AG08396 (cell line): ENCODE measurements at regions not wholly inside any gene's neighbourhood (a gene's known extent, or its start where the extent isn't known, plus 50 kb on each side); places are given as distances from the start of the nearest gene placed in this dataset.
A peak's percentile ranks its signal among the peaks of the same experiment; 100 is the strongest.
"Not testable (repeated sequence)": the region's sequence is repeated elsewhere in the genome, so short reads cannot be mapped to it uniquely, and the experiment has no call there.

Experiments
- DNase-seq: peaks from one replicate; pipeline ENCODE4 v3.0.0; 2012; ENCODE audit warnings: low spot score, mixed read lengths

- DNase-seq, result not testable (repeated sequence)
These were observed 162.8 kb upstream of the GJE1 start for GRCh38 chr6:141969768-141970415.

GRCh38 chr6:141969201-141969600 is 163.5 kb upstream of the GJE1 start:
- no peak for DNase-seq

DNA sequence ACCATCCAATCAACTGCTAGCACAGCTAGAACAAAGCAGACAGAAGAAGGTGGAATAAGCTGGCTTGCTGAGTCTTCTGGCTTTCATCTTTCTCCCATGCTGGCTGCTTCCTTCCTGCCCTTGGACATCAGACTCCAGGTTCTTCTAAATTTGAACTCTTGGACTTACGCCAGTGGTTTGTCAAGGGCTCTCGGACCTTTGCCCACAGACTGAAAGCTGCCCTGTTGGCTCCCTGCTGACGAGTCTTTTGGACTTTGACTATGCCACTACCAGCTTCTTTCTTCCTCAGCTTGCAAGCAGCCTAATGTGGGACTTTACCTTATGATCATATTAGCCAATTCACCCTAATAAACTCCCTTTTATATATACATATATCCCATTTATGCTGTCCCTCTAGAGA is 164.1 kb upstream of the GJE1 start:
- no peak for DNase-seq

GRCh38 chr6:141965016-141965545 is 167.6 kb upstream of the GJE1 start:
- DNase-seq, result no peak

- peak; percentile 13 for DNase-seq
These were observed 169.0 kb upstream of the GJE1 start for GRCh38 chr6:141963543-141964295.

DNA sequence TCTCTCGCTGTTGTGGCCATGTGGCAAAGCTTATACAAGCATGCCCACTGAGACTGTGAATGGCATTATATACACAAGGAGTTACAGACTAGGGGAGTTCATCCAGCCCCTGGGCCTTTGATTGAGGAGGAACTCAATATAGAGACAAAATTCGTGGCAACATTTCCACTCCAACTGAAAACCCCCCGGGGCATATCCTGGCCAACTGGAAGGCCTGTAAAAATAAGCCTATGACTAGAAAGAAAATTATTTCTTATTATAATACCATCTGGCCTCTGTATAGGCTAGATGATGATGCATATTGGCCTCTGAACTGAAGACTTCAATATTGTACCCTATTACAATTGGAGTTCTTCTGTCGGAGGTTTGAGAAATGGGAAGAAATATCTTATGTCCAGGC is 175.5 kb upstream of the GJE1 start:
- DNase-seq, result no peak

DNA sequence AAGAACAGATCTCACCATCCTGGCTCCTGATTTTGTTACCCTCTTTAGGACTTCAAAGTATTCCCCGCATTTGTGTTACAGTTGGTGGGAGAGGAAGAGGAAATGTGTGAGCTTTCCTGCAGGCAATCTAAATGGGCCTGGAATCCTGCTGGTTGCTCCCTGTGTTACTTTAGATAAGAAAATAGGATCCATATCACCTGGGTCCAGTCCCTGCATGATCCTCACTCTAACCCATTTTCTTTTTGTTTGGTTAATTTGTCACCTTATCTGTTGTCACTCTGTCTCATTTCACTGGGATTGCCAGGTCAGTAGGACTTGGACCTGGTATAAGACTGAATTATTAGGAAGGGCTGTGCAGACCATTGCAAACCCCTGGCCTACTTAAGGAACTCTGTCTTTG is 175.9 kb upstream of the GJE1 start:
- no peak for DNase-seq

DNA sequence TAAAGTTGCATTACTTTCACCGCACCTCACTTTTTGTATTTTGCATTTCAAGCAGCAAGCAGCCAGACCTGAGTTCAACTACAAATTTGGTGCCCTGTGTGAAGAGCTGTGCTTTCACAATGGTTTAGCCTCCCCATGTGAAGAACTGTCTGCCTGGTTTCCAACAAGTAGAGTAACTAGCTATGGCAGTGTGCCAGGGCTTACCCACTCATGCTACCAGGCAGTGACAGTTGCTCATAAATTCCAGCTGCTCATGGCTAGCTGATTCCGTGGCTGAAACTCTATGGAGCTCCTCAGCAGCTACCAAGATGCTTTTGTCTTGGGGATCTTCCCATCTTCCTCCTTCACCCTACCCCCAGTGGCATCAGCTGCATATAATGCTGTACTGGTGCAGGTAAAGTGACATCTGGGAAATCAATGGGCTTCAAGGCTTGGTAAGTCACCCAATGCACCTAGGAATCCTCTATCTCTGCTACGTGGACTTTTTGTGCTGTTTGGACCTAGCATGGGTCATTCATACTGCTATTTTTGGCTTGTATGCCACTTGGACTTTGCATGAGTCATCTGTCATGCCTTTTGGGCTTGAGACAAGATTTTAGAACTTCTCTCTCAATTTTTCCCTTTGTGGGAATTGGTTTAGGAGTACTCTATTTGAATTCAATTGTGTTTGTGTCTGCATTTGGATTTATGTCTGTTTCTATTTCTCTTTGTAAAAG is 176.5 kb upstream of the GJE1 start:
- DNase-seq, result peak; percentile 36

DNA sequence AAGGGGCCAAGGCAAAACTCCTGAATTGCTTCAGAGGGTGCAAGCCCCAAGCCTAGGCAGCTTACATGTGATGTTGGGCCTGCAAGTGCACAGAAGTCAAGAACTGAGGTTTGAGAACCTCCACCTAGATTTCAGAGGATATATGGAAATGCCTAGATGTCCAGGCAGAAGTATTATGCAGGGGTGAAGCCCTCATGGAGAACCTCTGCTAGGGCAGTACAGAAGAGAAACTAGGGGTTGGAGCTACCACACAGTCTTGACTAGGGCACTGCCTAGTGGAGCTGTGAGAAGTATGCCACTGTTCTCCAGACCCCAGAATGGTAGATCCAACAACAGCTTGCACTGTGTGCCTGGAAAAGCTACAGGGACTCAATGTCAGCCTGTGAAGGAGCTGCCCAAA is 179.7 kb upstream of the GJE1 start:
- DNase-seq, result no peak

GRCh38 chr6:141946502-141946901 is 186.2 kb upstream of the GJE1 start:
- DNase-seq, result no peak

DNA sequence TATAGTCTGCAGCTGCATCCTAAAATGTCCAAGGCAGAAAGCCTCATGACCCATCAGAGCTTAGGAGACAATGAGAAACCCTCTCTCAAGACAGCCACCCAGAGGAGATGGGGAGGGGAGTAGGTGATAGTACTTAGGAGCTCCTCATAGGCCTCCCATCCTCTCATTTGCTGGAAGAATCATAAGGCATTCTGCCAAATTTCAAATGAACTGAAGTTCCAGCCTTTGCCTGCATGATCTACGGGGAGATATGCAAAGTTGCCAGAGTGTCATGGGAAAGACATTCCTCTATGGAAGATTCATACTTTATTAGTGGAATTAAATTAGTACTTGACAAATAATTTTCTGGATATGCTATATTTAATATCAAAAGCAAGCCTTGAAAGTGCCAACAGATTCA is 194.1 kb upstream of the GJE1 start:
- DNase-seq, result no peak

- DNase-seq, result no peak
These were observed 200.0 kb upstream of the GJE1 start for GRCh38 chr6:141932685-141933084.

- not testable (repeated sequence) for DNase-seq
These were observed 206.4 kb upstream of the GJE1 start for GRCh38 chr6:141926200-141926900.

DNA sequence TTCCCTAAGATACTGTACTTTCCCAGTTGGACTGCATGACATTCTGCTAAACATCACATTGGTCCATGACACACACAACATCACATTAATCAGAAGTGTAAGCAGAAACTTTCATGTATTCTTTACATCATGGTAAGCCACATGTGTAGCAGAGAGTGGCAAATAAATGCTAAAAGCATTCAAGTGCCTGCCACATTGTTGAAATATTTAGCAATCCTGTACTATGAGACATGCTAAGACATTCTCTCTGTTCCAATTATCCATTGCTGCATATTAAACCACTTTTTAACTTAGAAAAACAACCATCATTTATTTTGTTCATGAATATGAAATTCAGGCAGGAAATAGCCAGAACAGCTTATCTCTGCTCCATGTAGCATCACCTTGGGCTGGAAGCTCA is 207.7 kb upstream of the GJE1 start:
- peak; percentile 21 for DNase-seq

DNA sequence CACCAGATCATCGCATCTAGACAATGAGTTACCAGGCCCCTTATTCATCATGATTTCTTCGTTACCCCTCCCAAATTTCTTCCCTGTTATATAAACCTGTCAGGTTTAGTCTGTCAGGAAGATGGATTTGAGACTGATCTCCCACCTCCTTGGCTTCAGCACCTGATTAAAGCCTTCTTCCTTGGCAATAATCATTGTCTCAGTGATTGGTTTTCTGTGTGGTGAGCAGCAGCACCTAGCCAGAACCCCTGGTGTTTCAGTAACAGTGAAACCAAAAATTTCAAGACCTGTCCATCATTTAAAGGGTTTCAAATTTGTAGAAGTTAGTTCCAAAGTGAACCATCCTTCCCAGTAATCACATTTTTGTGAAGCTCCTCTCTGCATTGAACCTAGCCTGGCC is 209.8 kb upstream of the GJE1 start:
- no peak for DNase-seq

GRCh38 chr6:141916682-141917505 is 215.8 kb upstream of the GJE1 start:
- not testable (repeated sequence) for DNase-seq

DNA sequence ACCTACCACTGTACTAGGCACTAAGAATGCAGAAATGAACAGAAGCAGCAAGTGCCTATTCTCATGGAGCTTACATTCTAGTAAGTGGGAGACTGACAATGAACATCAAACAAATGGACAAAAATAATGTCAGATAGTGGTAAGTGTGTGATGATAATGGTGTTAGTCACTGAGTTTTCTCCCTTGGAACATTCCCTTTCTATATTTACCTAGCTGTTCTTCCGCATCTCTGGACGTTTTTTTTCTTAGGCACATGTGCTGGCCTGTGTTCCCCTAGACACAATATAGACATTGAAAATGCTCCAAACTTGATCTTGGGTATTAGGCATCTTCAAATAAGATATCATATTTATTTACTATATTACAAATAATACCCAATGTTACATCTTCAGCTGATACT is 218.1 kb upstream of the GJE1 start:
- no peak for DNase-seq

GRCh38 chr6:141906569-141907080 is 226.1 kb upstream of the GJE1 start:
- DNase-seq, result no peak

- DNase-seq, result no peak
These were observed 242.1 kb upstream of the GJE1 start for GRCh38 chr6:141890661-141891060.

DNA sequence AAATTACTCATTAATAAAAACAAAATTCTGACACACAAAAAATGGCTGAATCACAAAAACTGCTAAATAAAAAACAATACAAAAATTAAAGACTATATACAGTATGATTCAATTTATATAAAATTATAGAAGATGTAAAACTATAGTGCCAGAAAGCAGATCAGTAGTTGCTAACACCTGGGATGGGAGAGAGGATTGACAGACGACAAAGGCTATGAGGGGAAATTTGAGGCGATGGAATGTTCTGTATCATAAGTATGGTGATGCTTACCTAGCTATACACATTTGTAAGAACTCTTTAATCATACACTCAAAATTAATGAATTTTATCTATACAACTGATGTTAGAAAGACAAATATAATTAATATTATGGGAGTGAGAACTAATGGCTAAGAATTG is 247.9 kb upstream of the GJE1 start:
- DNase-seq, result no peak

DNA sequence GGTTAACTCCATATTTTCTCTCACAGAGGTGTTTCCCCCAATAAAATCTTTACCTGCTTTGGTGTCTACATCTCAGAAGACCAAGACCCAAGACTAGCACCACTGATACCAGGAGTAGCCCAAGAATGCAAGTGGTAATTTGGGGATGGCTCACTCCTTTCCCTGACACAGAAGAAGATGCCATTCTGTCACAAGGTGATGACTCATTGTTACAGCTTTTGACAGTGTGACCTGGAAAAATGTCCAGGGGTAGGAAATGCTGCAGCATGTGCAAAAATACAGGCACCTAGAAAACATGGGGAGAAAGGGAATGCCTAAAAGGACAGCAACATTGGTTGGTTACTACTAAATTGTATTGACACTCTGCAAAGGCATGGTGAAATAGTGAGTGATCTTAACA is 254.0 kb upstream of the GJE1 start:
- DNase-seq, result no peak
